CD4-positive, alpha-beta T cell treated with Interferon gamma for 1 hour (primary cell): ENCODE measurements at regions not wholly inside any gene's neighbourhood (a gene's known extent, or its start where the extent isn't known, plus 50 kb on each side); places are given as distances from the start of the nearest gene placed in this dataset.

Source experiments
- DNase-seq: peaks from one replicate; pipeline ENCODE4 v3.0.0-alpha.2; 2020

GRCh38 chr6:14746139-14746837, 499.6 kb upstream of the JARID2 start:
- DNase-seq = no peak

- DNase-seq = no peak
Observed at GRCh38 chr6:14747881-14748520, 497.9 kb upstream of the JARID2 start.

GRCh38 chr6:14748679-14749078, 497.2 kb upstream of the JARID2 start:
- no peak for DNase-seq

GRCh38 chr6:14750059-14750661, 495.7 kb upstream of the JARID2 start:
- no peak for DNase-seq

GRCh38 chr6:14751645-14752175, 494.2 kb upstream of the JARID2 start:
- no peak for DNase-seq

GRCh38 chr6:14754751-14755513, 490.9 kb upstream of the JARID2 start:
- peak; percentile 34 for DNase-seq

- no peak for DNase-seq
Observed at GRCh38 chr6:14756340-14756739, 489.5 kb upstream of the JARID2 start.

GRCh38 chr6:14757014-14757413, 488.9 kb upstream of the JARID2 start:
- DNase-seq = no peak

- DNase-seq = no peak
Observed at GRCh38 chr6:14757418-14757817, 488.5 kb upstream of the JARID2 start.

GRCh38 chr6:14758421-14759081, 487.3 kb upstream of the JARID2 start:
- peak; percentile 15 for DNase-seq

GRCh38 chr6:14759976-14760672, 485.7 kb upstream of the JARID2 start:
- DNase-seq = no peak

- DNase-seq = no peak
Observed at GRCh38 chr6:14762077-14762476, 483.8 kb upstream of the JARID2 start.

- DNase-seq = no peak
Observed at GRCh38 chr6:14763139-14763538, 482.7 kb upstream of the JARID2 start.

- no peak for DNase-seq
Observed at GRCh38 chr6:14763616-14764015, 482.3 kb upstream of the JARID2 start.

GRCh38 chr6:14765106-14765505, 480.8 kb upstream of the JARID2 start:
- DNase-seq = no peak

- no peak for DNase-seq
Observed at GRCh38 chr6:14765721-14766390, 480.0 kb upstream of the JARID2 start.

- no peak for DNase-seq
Observed at GRCh38 chr6:14766391-14766994, 479.4 kb upstream of the JARID2 start.

GRCh38 chr6:14767226-14767625, 478.6 kb upstream of the JARID2 start:
- DNase-seq = no peak

GRCh38 chr6:14770040-14770439, 475.8 kb upstream of the JARID2 start:
- DNase-seq = no peak

GRCh38 chr6:14770572-14770971, 475.3 kb upstream of the JARID2 start:
- no peak for DNase-seq

GRCh38 chr6:14771016-14771415, 474.9 kb upstream of the JARID2 start:
- no peak for DNase-seq
